H9 (cell line): ENCODE measurements at regions not wholly inside any gene's neighbourhood (a gene's known extent, or its start where the extent isn't known, plus 50 kb on each side); places are given as distances from the start of the nearest gene placed in this dataset.

Experiments
- DNase-seq: peaks from one replicate; pipeline ENCODE4 v3.0.0-alpha.2; 2017
- H2AFZ ChIP-seq: one replicate; pipeline ENCODE4 v1.6.1; 2013; ENCODE audit warnings: mild to moderate bottlenecking, low read length, control low read depth, moderate library complexity
- H2AK5ac ChIP-seq: 2 replicates; pipeline ENCODE4 v1.6.1; 2013; ENCODE audit warnings: low read length, control low read depth, mixed read lengths; ENCODE audit not compliant: insufficient read length
- H2BK120ac ChIP-seq: one replicate; pipeline ENCODE4 v1.6.1; 2013; ENCODE audit warnings: low read depth, mild to moderate bottlenecking, low read length, control low read depth, inconsistent platforms; ENCODE audit not compliant: poor library complexity, severe bottlenecking
- H2BK12ac ChIP-seq: 2 replicates; pipeline ENCODE4 v1.6.1; 2013; ENCODE audit warnings: low read length, control low read depth, mixed read lengths, low read depth; ENCODE audit not compliant: insufficient read length
- H2BK15ac ChIP-seq: 2 replicates; pipeline ENCODE4 v1.6.1; 2013; ENCODE audit warnings: low read depth, low read length, control low read depth
- H2BK20ac ChIP-seq: one replicate; pipeline ENCODE4 v1.6.1; 2013; ENCODE audit warnings: low read depth, mild to moderate bottlenecking, low read length, control low read depth, inconsistent platforms; ENCODE audit not compliant: poor library complexity, severe bottlenecking
- H2BK5ac ChIP-seq: 2 replicates; pipeline ENCODE4 v1.6.1; 2013; ENCODE audit warnings: low read length, control low read depth, mixed read lengths; ENCODE audit not compliant: insufficient read length
- H3K14ac ChIP-seq: 2 replicates; pipeline ENCODE4 v1.6.1; 2013; ENCODE audit warnings: low read length, control low read depth; ENCODE audit not compliant: insufficient read depth
- H3K18ac ChIP-seq: 2 replicates; pipeline ENCODE4 v1.6.1; 2013; ENCODE audit warnings: low read depth, mild to moderate bottlenecking, mixed read lengths, low read length, control low read depth; ENCODE audit not compliant: insufficient read length
- H3K23ac ChIP-seq: 2 replicates; pipeline ENCODE4 v1.6.1; 2013; ENCODE audit warnings: low read length, control low read depth, mixed read lengths, low read depth; ENCODE audit not compliant: insufficient read length
- H3K23me2 ChIP-seq: 2 replicates; pipeline ENCODE4 v1.6.1; 2013; ENCODE audit warnings: low read depth, mild to moderate bottlenecking, mixed read lengths, low read length, control low read depth; ENCODE audit not compliant: insufficient read length, poor library complexity, severe bottlenecking
- H3K27ac ChIP-seq: 2 replicates; pipeline ENCODE4 v1.5.1; 2013; ENCODE audit warnings: low read length, control low read depth, mixed read lengths, low read depth; ENCODE audit not compliant: insufficient read length
- H3K27me3 ChIP-seq: 2 replicates; pipeline ENCODE4 v1.6.1; 2013; ENCODE audit warnings: low read length, control low read depth, inconsistent platforms; ENCODE audit not compliant: insufficient read depth
- H3K4ac ChIP-seq: 2 replicates; pipeline ENCODE4 v1.6.1; 2013; ENCODE audit warnings: low read depth, mild to moderate bottlenecking, control low read depth, inconsistent platforms, low read length, moderate library complexity
- H3K4me1 ChIP-seq: 2 replicates; pipeline ENCODE4 v1.6.1; 2013; ENCODE audit warnings: low read length, control low read depth, inconsistent platforms; ENCODE audit not compliant: insufficient read depth
- H3K4me2 ChIP-seq: 2 replicates; pipeline ENCODE4 v1.6.1; 2013; ENCODE audit warnings: low read length, control low read depth, mixed read lengths; ENCODE audit not compliant: insufficient read length, insufficient read depth
- H3K56ac ChIP-seq: 2 replicates; pipeline ENCODE4 v1.6.1; 2013; ENCODE audit warnings: low read depth, mild to moderate bottlenecking, mixed read lengths, low read length, control low read depth; ENCODE audit not compliant: insufficient read length
- H3K79me1 ChIP-seq: 2 replicates; pipeline ENCODE4 v1.6.1; 2013; ENCODE audit warnings: low read depth, mild to moderate bottlenecking, moderate library complexity, low read length, control low read depth, inconsistent platforms; ENCODE audit not compliant: insufficient read depth, poor library complexity, severe bottlenecking
- H3K79me2 ChIP-seq: 2 replicates; pipeline ENCODE4 v1.6.1; 2013; ENCODE audit warnings: low read length, control low read depth, inconsistent platforms; ENCODE audit not compliant: insufficient read depth
- H3K9ac ChIP-seq: 2 replicates; pipeline ENCODE4 v1.6.1; 2013; ENCODE audit warnings: low read length, control low read depth, mixed read lengths; ENCODE audit not compliant: insufficient read length; ENCODE audit errors: extremely low read depth
- H3K9me3 ChIP-seq: one replicate; pipeline ENCODE4 v1.6.1; 2013; ENCODE audit warnings: low read depth, low read length, inconsistent platforms; ENCODE audit not compliant: control insufficient read depth
- H3T11ph ChIP-seq: one replicate; pipeline ENCODE4 v1.6.1; 2013; ENCODE audit warnings: mild to moderate bottlenecking, low read length, control low read depth, inconsistent platforms
- H4K20me1 ChIP-seq: one replicate; pipeline ENCODE4 v1.6.1; 2013; ENCODE audit not compliant: control insufficient read depth, insufficient read length, insufficient read depth
- H4K5ac ChIP-seq: 2 replicates; pipeline ENCODE4 v1.6.1; 2013; ENCODE audit warnings: low read depth, mild to moderate bottlenecking, mixed read lengths, low read length, control low read depth; ENCODE audit not compliant: insufficient read length
- H4K8ac ChIP-seq: replicated peaks from 2 replicates; pipeline ENCODE4 v1.6.1; 2013; ENCODE audit warnings: low read length, control low read depth, mixed read lengths, low read depth; ENCODE audit not compliant: insufficient read length
- H4K91ac ChIP-seq: 2 replicates; pipeline ENCODE4 v1.6.1; 2013; ENCODE audit warnings: low read depth, mild to moderate bottlenecking, moderate library complexity, mixed read lengths, low read length, control low read depth; ENCODE audit not compliant: insufficient read length
- H3K27ac Mint-ChIP-seq, 3 experiments: 2 replicates in 2 of 3; 3 replicates in 1 of 3; pipeline ENCODE4 v1.8.0; 2020 to 2021; ENCODE audit warnings: mixed read lengths in 3 of 3, mild to moderate bottlenecking in 1 of 3, moderate library complexity in 1 of 3
- H3K27me3 Mint-ChIP-seq: 2 replicates; pipeline ENCODE4 v1.8.0; 2021; ENCODE audit warnings: low read depth, mild to moderate bottlenecking, moderate library complexity, mixed read lengths
- H3K36me3 Mint-ChIP-seq, 3 experiments: 2 replicates in 2 of 3; 3 replicates in 1 of 3; pipeline ENCODE4 v1.8.0; 2020 to 2021; ENCODE audit warnings: low read depth in 3 of 3, mixed read lengths in 3 of 3; ENCODE audit not compliant: insufficient read depth in 1 of 3
- H3K4me1 Mint-ChIP-seq, 2 experiments: 2 replicates each; pipeline ENCODE4 v1.8.0; 2020; ENCODE audit warnings: mixed read lengths in 2 of 2
- H3K4me3 Mint-ChIP-seq, 2 experiments: 2 replicates in 1 of 2; 3 replicates in 1 of 2; pipeline ENCODE4 v1.8.0; 2020 to 2021; ENCODE audit warnings: mild to moderate bottlenecking in 2 of 2, mixed read lengths in 2 of 2, moderate library complexity in 1 of 2
- H3K9me3 Mint-ChIP-seq, 2 experiments: 2 replicates in 1 of 2; 3 replicates in 1 of 2; pipeline ENCODE4 v1.8.0; 2020; ENCODE audit warnings: mild to moderate bottlenecking in 2 of 2, mixed read lengths in 2 of 2, moderate library complexity in 1 of 2
- WGBS: extraction: QIAGEN DNeasy Blood & Tissue Kit; methylation state at CpG from one replicate; pipeline ENCODE4 v1.1.7; 2013; ENCODE audit warnings: missing lambda C conversion rate, low lambda C conversion rate, mixed read lengths; ENCODE audit not compliant: insufficient read length; ENCODE audit errors: extremely low coverage; 5-methylcytosine and 5-hydroxymethylcytosine counted together
- TF ChIP-seq, protein P1 (sequence below): fragments of 200-600 bp; sonication (generic); conservative IDR thresholded peaks from 3 replicates; pipeline ENCODE4 v1.8.0; 2021; ENCODE audit warnings: antibody characterized with exemption, mild to moderate bottlenecking

DNA sequence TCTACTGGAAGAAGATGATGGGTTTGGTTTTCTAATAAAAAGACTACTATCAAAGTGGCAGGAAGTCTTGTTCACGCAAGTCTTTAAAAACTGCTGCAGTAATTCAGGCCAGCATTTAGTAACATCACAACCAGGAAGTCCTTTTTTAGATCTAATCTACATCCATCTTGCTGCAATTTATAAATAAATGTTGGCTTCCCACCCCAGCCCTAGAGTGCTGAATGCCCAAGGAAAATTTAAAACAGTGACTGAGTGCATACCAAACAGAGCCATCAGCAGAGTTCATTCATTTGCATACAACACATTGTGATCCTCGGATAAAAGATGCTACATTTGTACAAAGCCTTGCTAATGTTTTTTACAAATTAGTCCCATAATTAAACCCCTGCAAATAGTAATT, 72.1 kb downstream of the PHLDA1 start:
- H2AK5ac ChIP-seq = no peak overlapping the region
- no CpG with 5 or more reads among the region's 2 CpGs for WGBS
- TF ChIP-seq, protein P1, sequence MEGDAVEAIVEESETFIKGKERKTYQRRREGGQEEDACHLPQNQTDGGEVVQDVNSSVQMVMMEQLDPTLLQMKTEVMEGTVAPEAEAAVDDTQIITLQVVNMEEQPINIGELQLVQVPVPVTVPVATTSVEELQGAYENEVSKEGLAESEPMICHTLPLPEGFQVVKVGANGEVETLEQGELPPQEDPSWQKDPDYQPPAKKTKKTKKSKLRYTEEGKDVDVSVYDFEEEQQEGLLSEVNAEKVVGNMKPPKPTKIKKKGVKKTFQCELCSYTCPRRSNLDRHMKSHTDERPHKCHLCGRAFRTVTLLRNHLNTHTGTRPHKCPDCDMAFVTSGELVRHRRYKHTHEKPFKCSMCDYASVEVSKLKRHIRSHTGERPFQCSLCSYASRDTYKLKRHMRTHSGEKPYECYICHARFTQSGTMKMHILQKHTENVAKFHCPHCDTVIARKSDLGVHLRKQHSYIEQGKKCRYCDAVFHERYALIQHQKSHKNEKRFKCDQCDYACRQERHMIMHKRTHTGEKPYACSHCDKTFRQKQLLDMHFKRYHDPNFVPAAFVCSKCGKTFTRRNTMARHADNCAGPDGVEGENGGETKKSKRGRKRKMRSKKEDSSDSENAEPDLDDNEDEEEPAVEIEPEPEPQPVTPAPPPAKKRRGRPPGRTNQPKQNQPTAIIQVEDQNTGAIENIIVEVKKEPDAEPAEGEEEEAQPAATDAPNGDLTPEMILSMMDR = no peak

More for the DNA sequence above, 72.1 kb downstream of the PHLDA1 start:
- Histone ChIP-seq H3K79me2 (no peaks in the 10 kb centered on the region), H3K14ac (no peak overlapping the region), H3K23me2 (no peaks in the 10 kb centered on the region), H2BK5ac (peak overlapping the region; percentile 20), H3K56ac (no peak overlapping the region), H3K9ac (no peak overlapping the region), H3K4ac (no peak overlapping the region), H3K27ac (peak overlapping the region; percentile 91), H4K91ac (no peak overlapping the region), H2BK15ac (no peak overlapping the region), H3K4me1 (peaks cover 10% of the 10 kb centered on the region; the same call in 1 of the 2 replicates), H2BK20ac (no peak overlapping the region), H3K23ac (no peak overlapping the region), H4K8ac (no peak overlapping the region), H3K27me3 (no peaks in the 10 kb centered on the region), H2BK12ac (no peak overlapping the region), H3K4me2 (peak overlapping the region; percentile 52), H3K79me1 (no peaks in the 10 kb centered on the region), H3K9me3 (no peaks in the 10 kb centered on the region), H3T11ph (no peak overlapping the region), H4K5ac (no peak overlapping the region), H3K18ac (peak overlapping the region; percentile 69), H2AFZ (no peak overlapping the region), H4K20me1 (no peaks in the 10 kb centered on the region), H2BK120ac (no peak overlapping the region)
- Mint-ChIP-seq H3K9me3 (no peaks in the 10 kb centered on the region), H3K36me3 (no peaks in the 10 kb centered on the region; a peak in 1 of 7 replicates), H3K4me3 (peak overlapping the region; percentile 22 to 53; a peak in 2 of 5 replicates), H3K27ac (peak overlapping the region; percentile 79 to 98 (median 96)), H3K27me3 (no peaks in the 10 kb centered on the region), H3K4me1 (peaks cover 50 to 59% of the 10 kb centered on the region in 2 experiments)
- DNase-seq = no peak
